ENCODE measurements at regions not wholly inside any gene's neighbourhood (a gene's known extent, or its start where the extent isn't known, plus 50 kb on each side); places are given as distances from the start of the nearest gene placed in this dataset.

GRCh38 chr6:156062091-156062563 is 606.5 kb upstream of the NOX3 start:
- H3K9me3 ChIP-seq (ENCODE audit: severe bottlenecking), result no peaks in the 10 kb centered on the region
- TF ChIP-seq CTCF (IDR thresholded peaks at IDR 0.05; ENCODE audit: low read depth, low read length), result no peak
- no peak for DNase-seq

GRCh38 chr6:156061465-156061864 is 605.8 kb upstream of the NOX3 start:
- no peak for DNase-seq
- H3K27ac ChIP-seq, result no peak overlapping the region
- no peak for TF ChIP-seq CTCF (IDR thresholded peaks at IDR 0.05; ENCODE audit: low read depth, low read length)
- H3K36me3 ChIP-seq, result no peaks in the 10 kb centered on the region
- no peaks in the 10 kb centered on the region for H3K27me3 ChIP-seq (ENCODE audit: insufficient read depth, low read depth, severe bottlenecking)
- H3K9me3 ChIP-seq (ENCODE audit: severe bottlenecking), result peaks cover 1% of the 10 kb centered on the region
- H3K4me3 ChIP-seq (ENCODE audit: low read depth, low read length), result no peak overlapping the region

More at GRCh38 chr6:156062091-156062563, 606.5 kb upstream of the NOX3 start:
- Histone ChIP-seq H3K27me3 (ENCODE audit: insufficient read depth, low read depth, severe bottlenecking) (no peaks in the 10 kb centered on the region), H3K27ac (no peak overlapping the region), H3K4me3 (ENCODE audit: low read depth, low read length) (no peak overlapping the region), H3K36me3 (no peaks in the 10 kb centered on the region)

GRCh38 chr6:156060013-156060412 is 604.4 kb upstream of the NOX3 start:
- Histone ChIP-seq H3K27me3 (ENCODE audit: insufficient read depth, low read depth, severe bottlenecking) (no peaks in the 10 kb centered on the region), H3K36me3 (no peaks in the 10 kb centered on the region), H3K4me3 (ENCODE audit: low read depth, low read length) (no peak overlapping the region), H3K9me3 (ENCODE audit: severe bottlenecking) (peaks cover 4% of the 10 kb centered on the region), H3K27ac (no peak overlapping the region)
- DNase-seq, result no peak
- no peak for TF ChIP-seq CTCF (IDR thresholded peaks at IDR 0.05; ENCODE audit: low read depth, low read length)

GRCh38 chr6:156058356-156058755 is 602.7 kb upstream of the NOX3 start:
- no peak for TF ChIP-seq CTCF (IDR thresholded peaks at IDR 0.05; ENCODE audit: low read depth, low read length)
- H3K9me3 ChIP-seq (ENCODE audit: severe bottlenecking), result peaks cover 4% of the 10 kb centered on the region
- no peak overlapping the region for H3K4me3 ChIP-seq (ENCODE audit: low read depth, low read length)
- DNase-seq, result no peak
- no peak overlapping the region for H3K27ac ChIP-seq
- no peaks in the 10 kb centered on the region for H3K36me3 ChIP-seq
- no peaks in the 10 kb centered on the region for H3K27me3 ChIP-seq (ENCODE audit: insufficient read depth, low read depth, severe bottlenecking)

- no peak for TF ChIP-seq CTCF (IDR thresholded peaks at IDR 0.05; ENCODE audit: low read depth, low read length)
- H3K27me3 ChIP-seq (ENCODE audit: insufficient read depth, low read depth, severe bottlenecking), result no peaks in the 10 kb centered on the region
Measured at GRCh38 chr6:156057869-156058268, 602.2 kb upstream of the NOX3 start.

GRCh38 chr6:156056085-156056484 is 600.4 kb upstream of the NOX3 start:
- Histone ChIP-seq H3K4me3 (ENCODE audit: low read depth, low read length) (no peak overlapping the region), H3K9me3 (ENCODE audit: severe bottlenecking) (peaks cover 4% of the 10 kb centered on the region), H3K27ac (no peak overlapping the region), H3K27me3 (ENCODE audit: insufficient read depth, low read depth, severe bottlenecking) (no peaks in the 10 kb centered on the region), H3K36me3 (no peaks in the 10 kb centered on the region)
- TF ChIP-seq CTCF (IDR thresholded peaks at IDR 0.05; ENCODE audit: low read depth, low read length), result no peak
- DNase-seq, result no peak

More at GRCh38 chr6:156057869-156058268, 602.2 kb upstream of the NOX3 start:
- DNase-seq, result no peak
- H3K9me3 ChIP-seq (ENCODE audit: severe bottlenecking), result peaks cover 4% of the 10 kb centered on the region
- no peak overlapping the region for H3K27ac ChIP-seq
- H3K4me3 ChIP-seq (ENCODE audit: low read depth, low read length), result no peak overlapping the region
- H3K36me3 ChIP-seq, result no peaks in the 10 kb centered on the region

Data from WERI-Rb-1 (cell line).